ENCODE measurements at regions not wholly inside any gene's neighbourhood (a gene's known extent, or its start where the extent isn't known, plus 50 kb on each side); places are given as distances from the start of the nearest gene placed in this dataset.

DNA sequence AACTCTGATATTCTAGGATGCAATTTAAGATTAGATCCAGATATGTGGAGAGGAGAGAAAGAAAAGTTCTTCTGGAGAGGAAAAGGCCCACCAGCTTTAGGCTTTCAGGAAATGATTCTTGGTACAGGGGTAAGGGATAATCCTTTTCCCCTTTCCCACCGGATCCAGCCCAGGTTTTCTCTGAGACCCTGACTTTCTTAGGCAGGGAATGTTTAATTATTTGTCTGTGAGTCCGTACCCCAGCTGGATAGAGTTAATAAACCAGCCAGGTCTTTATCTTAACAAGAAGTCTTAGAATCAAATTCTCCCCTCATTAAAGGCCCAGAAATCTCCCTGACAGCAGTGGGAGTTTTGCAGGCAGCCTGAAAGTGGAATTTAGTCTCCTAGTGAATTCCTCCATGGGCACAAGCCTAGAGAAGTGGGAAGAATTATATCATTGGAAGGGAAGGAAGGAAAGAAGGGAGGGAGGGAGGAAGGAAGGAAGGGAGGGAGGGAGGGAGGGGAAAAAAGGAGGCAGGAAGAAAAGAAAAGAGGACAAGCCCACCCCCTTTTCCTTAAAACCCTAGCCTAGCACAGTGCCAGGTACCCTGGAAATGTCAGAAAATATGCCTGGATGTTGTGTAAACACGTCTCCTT, 189.0 kb downstream of the PLPP3 start:
- no peak for TF ChIP-seq TAF1 (IDR thresholded peaks at IDR 0.05; ENCODE audit: borderline replicate concordance, low read depth, low read length)
- no peak for TF ChIP-seq POLR2A (IDR thresholded peaks at IDR 0.05; ENCODE audit: low read depth, low read length)
- TF ChIP-seq POLR2AphosphoS5 (IDR thresholded peaks at IDR 0.05; ENCODE audit: low read depth, low read length), result no peak
